GM21619 (cell line): ENCODE measurements at regions not wholly inside any gene's neighbourhood (a gene's known extent, or its start where the extent isn't known, plus 50 kb on each side); places are given as distances from the start of the nearest gene placed in this dataset.

Experiments
- ATAC-seq: cut with Tn5 transposase; IDR thresholded peaks from one replicate; pipeline ENCODE4 v1.9.1; 2021; ENCODE audit not compliant: unreplicated experiment

GRCh38 chr12:124433147-124433874 lies 134.1 kb downstream of the NCOR2 start:
- ATAC-seq: no peak

GRCh38 chr12:124432376-124432775 lies 135.0 kb downstream of the NCOR2 start:
- no peak for ATAC-seq

GRCh38 chr12:124431971-124432370 lies 135.4 kb downstream of the NCOR2 start:
- ATAC-seq: no peak

GRCh38 chr12:124430491-124430890 lies 135.6 kb downstream of the RFLNA start:
- no peak for ATAC-seq

GRCh38 chr12:124429535-124429934 lies 134.6 kb downstream of the RFLNA start:
- no peak for ATAC-seq

- ATAC-seq: no peak
Measured at GRCh38 chr12:124428792-124429281, 133.9 kb downstream of the RFLNA start.

- no peak for ATAC-seq
Measured at GRCh38 chr12:124428136-124428791, 133.4 kb downstream of the RFLNA start.

- ATAC-seq: no peak
Measured at GRCh38 chr12:124426594-124427555, 132.0 kb downstream of the RFLNA start.

- no peak for ATAC-seq
Measured at GRCh38 chr12:124425667-124426066, 130.8 kb downstream of the RFLNA start.

- no peak for ATAC-seq
Measured at GRCh38 chr12:124424516-124424905, 129.6 kb downstream of the RFLNA start.

GRCh38 chr12:124423761-124424515 lies 129.0 kb downstream of the RFLNA start:
- no peak for ATAC-seq

- no peak for ATAC-seq
Measured at GRCh38 chr12:124422570-124423523, 128.0 kb downstream of the RFLNA start.

- no peak for ATAC-seq
Measured at GRCh38 chr12:124422142-124422569, 127.3 kb downstream of the RFLNA start.

GRCh38 chr12:124420996-124421674 lies 126.2 kb downstream of the RFLNA start:
- no peak for ATAC-seq

- ATAC-seq: no peak
Measured at GRCh38 chr12:124420041-124420995, 125.4 kb downstream of the RFLNA start.

- no peak for ATAC-seq
Measured at GRCh38 chr12:124419292-124420040, 124.6 kb downstream of the RFLNA start.

- no peak for ATAC-seq
Measured at GRCh38 chr12:124418791-124419190, 123.9 kb downstream of the RFLNA start.
